Choroid plexus epithelial cell (primary cell): ENCODE measurements at regions not wholly inside any gene's neighbourhood (a gene's known extent, or its start where the extent isn't known, plus 50 kb on each side); places are given as distances from the start of the nearest gene placed in this dataset.
A peak's percentile ranks its signal among the peaks of the same experiment; 100 is the strongest.

Experiments
- DNase-seq: peaks from one replicate; pipeline ENCODE4 v3.0.0-alpha.2; 2010; ENCODE audit warnings: low read depth
- H3K4me3 ChIP-seq: 2 replicates; pipeline ENCODE4 v1.5.1; 2011; ENCODE audit warnings: low read depth, mild to moderate bottlenecking, control low read depth, low read length, moderate library complexity
- TF ChIP-seq, protein P1 (sequence below): conservative IDR thresholded peaks from 2 replicates; pipeline ENCODE4 v1.5.1; 2011; ENCODE audit warnings: low read depth, mild to moderate bottlenecking, control low read depth, inconsistent platforms, low read length, moderate library complexity

DNA sequence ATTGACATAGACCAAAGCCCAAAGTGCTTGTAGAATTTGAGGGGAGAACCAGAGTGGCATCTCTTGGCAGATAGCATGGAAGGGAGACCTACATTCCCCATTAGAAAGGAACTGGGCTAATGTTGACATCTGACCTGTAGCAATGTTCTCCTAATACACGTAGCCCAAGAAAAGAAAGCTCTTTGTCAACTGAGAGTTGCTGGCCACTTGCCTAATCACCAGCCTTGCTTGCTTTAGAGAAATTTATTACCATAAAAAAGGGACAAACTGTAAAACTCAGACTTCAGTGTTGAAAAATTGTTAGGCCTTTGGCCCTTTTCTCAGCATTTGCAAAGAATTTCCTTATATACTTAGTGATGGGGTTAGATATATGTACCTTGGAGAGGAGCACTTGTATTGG, 777.5 kb downstream of the MAFB start:
- TF ChIP-seq, protein P1, sequence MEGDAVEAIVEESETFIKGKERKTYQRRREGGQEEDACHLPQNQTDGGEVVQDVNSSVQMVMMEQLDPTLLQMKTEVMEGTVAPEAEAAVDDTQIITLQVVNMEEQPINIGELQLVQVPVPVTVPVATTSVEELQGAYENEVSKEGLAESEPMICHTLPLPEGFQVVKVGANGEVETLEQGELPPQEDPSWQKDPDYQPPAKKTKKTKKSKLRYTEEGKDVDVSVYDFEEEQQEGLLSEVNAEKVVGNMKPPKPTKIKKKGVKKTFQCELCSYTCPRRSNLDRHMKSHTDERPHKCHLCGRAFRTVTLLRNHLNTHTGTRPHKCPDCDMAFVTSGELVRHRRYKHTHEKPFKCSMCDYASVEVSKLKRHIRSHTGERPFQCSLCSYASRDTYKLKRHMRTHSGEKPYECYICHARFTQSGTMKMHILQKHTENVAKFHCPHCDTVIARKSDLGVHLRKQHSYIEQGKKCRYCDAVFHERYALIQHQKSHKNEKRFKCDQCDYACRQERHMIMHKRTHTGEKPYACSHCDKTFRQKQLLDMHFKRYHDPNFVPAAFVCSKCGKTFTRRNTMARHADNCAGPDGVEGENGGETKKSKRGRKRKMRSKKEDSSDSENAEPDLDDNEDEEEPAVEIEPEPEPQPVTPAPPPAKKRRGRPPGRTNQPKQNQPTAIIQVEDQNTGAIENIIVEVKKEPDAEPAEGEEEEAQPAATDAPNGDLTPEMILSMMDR = no peak
- DNase-seq = no peak
- no peak overlapping the region for H3K4me3 ChIP-seq

DNA sequence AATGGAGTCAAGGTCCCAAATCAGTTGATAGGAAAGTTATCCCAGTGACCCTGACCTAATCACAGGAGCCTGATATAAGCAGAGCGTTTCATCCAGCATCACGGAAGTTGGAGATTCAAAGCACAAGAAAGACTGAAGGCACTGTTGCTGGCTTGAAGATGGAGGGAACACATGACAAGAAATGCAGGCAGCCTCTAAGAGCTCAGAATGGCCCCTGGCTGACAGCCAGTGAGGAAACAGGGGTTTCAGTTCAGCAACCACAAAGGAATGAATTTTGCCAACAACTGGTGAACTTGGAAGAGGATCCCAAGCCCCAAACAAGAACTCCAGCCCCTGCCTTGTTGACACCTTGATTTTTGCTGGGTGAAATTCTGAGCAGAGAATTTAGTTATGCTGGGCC, 778.5 kb downstream of the MAFB start:
- TF ChIP-seq, protein P1 = no peak
- H3K4me3 ChIP-seq = no peak overlapping the region
- DNase-seq = peak; percentile 5

DNA sequence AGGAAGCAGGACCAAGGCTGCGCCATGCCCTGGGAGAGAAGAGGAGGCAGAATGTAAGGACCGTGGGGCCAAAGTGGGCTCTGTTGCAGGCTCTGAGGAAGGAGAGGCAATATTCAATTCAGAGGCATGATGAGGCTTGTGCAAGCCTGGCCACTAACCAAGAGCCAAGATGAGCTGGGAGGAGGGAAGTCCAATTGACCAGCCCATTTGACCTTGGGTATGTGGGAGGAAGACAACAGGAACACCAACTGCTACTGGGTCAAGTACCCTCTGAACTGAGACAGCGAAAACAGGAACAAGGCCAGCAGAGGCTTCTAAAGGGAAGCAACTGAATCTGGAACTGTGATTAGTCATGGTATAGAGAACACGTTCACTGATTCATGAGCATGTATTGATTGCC, 779.6 kb downstream of the MAFB start:
- H3K4me3 ChIP-seq = no peak overlapping the region
- TF ChIP-seq, protein P1 = no peak
- no peak for DNase-seq

DNA sequence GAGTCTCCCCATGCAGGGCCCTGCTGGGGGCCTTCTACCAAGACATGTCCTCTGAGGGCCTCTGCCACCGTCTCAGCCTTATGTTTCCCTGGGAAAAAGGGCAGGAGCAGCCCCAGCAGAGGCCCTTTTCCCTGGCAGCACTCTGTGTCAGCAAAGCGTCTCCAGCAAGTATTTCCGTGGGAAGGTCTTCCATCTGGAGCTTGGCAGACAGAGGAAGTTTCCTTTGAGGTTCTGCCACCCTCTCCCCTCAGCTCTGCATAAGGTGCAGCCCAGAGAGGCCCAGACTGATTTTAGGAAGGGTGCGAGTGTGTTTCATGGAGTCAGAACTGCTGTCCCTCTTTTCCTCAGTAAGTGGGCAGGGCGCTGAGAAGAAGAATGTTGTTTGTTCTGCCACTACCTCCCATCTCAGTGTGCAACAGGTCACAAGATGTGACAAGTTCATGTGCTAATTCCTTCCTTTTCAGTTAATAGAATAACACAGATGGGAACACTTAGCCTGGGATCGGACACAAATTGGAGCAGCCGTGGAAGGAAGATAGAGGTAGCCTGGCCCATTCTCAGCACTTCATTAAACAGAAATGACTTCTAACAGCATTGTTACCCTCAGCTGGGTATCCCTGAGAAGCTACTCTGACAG, 784.4 kb downstream of the MAFB start:
- DNase-seq = no peak
- H3K4me3 ChIP-seq = no peak overlapping the region
- TF ChIP-seq, protein P1 = no peak

DNA sequence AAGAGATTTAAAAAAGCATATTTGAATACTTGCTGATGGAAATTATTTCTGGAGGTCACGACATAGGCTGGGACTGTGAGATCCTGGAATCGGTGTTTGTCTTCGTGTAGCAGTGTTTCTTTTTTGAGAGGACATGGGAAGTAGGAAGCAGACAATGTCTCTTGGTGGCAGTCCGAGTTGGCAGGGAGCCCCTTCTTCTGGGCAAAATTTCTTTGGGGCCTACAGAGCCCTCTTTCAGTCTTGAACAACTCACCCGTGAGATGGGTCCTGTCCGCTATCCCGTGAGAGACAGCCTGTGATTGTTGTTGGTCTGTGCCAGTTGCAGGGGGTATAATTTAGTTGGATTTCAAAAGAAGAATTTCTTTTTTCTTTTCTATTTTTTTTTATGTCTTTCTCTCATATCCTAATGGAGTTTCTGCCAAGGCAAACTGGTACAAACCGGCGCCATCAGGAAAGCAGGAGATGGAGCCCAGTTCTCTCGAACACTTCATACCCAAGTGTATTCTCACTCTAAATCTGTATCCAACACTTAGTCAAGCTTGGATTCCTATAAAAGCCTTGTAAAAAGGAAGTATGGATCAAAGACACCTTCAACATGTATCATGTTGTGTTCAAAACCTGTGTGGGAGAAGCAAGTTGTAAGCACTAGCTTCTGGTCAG, 785.1 kb downstream of the MAFB start:
- H3K4me3 ChIP-seq = no peak overlapping the region
- no peak for DNase-seq
- TF ChIP-seq, protein P1 = no peak

DNA sequence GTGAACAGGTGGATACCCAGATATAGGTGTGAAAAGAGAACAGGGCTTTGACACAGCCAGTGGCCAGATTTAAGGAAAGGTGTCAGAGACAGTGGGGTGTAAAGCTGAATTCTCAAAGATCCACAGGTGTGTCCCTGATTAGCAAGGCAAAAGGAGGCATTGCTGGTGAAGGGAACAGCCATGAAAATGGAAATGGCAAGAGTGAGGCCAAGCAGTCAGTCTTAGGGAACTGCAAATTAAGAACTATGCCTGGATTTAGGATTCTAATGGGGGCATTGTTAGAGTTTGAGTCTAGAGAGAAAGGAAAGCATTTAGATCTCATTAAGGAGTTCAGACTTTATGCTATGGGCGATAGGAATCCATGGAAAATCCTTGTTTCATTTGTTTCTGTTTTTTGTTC, 789.2 kb downstream of the MAFB start:
- TF ChIP-seq, protein P1 = no peak
- no peak overlapping the region for H3K4me3 ChIP-seq
- no peak for DNase-seq

DNA sequence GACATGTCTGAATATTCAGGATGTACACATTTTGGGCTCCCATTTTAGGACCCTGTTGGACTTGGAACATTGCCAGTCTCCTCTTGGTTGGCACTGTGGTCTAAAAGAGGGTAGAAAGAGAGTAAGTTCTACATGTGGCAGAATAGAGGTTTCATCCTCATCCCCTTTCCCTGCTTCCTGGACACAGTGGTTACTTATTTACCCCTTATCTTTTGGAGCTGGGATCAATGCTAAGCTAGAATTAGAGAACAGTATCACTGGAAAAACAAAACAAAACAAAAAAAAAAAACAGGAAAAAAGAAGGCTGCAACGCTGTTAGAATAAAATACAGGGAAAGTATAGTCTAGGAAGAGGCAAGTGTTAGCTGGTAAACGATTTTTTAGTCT, 790.6 kb downstream of the MAFB start:
- DNase-seq = no peak
- TF ChIP-seq, protein P1 = no peak
- no peak overlapping the region for H3K4me3 ChIP-seq
